GM18517 (cell line): ENCODE measurements at regions not wholly inside any gene's neighbourhood (a gene's known extent, or its start where the extent isn't known, plus 50 kb on each side); places are given as distances from the start of the nearest gene placed in this dataset.

ENCODE experiments used
- ATAC-seq: cut with Tn5 transposase; IDR thresholded peaks from one replicate; pipeline ENCODE4 v1.9.1; 2021; ENCODE audit warnings: mild to moderate bottlenecking, moderate library complexity; ENCODE audit not compliant: unreplicated experiment

DNA sequence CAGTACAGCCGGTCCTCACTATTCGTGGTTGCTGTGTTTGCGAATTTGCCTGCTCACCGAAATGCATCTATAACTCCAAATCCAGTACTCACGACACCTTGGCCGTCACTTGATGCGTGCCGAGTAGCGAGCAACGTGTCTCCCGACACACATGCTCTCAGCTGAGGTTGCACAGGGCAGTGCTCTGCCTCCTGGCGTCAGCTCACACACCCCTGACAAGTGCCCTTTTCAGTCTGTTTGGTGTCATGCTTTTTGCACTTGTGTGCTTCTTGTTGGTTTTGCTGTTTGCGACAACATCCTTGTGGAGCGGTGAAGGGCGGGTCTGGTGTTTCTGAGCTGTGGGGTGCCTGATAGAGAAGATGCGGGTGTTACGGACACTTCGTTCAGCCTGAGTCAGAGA lies 110.4 kb upstream of the RFLNA start:
- no peak for ATAC-seq

DNA sequence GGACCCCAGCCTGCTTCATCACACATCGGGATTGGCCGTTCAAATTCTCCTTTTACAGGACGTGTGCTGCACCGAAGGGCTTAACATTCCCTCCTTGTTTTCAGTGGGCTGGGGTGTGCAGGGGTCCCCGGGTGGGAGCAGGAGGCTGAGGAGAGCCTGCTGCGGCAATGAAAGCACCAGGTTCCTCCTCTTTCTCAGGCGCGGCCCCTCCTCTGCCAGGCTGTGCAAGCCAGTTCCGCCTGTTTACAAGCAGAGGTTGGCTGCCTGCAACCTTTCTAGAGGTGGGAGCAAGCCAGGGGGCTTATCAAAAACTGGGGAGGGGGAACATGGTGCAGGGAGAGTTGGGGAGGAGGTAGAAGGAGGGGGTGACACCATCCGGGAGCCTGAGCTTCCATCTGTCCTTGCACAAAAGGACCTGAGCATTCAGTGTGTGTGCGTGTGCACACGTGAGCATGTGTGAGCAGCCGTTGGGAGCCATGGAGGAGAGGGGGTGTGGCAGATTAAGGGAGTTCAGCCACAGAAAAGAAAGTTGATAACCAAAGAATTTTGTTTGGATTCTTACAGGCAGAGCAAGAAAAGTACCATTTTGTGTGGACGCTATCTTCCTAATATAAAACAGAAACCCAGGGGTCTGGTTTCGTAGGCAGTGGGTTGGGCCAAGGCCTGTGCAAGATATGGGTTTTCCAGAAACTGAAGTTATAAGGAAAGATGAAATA lies 108.8 kb upstream of the RFLNA start:
- ATAC-seq, result no peak

DNA sequence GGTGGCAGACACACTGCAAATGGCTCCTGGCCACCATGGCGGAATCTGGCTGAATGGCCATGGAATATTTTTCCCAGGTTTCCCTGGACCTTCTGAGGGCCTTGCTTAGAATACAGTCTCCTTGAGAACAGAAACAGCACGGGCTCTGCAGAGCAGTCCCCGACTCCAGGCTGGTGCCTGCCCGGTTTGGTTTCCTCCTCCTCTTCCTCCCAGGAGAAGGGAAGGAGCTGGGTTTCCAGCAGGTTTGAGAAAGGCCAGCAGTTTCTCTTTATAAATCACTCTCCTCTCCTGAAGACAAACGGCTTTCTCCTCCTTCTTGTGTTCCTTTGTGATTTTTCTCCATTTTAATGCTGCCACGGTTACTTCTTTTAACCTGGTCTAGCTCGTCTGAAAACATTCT lies 106.8 kb upstream of the RFLNA start:
- no peak for ATAC-seq

DNA sequence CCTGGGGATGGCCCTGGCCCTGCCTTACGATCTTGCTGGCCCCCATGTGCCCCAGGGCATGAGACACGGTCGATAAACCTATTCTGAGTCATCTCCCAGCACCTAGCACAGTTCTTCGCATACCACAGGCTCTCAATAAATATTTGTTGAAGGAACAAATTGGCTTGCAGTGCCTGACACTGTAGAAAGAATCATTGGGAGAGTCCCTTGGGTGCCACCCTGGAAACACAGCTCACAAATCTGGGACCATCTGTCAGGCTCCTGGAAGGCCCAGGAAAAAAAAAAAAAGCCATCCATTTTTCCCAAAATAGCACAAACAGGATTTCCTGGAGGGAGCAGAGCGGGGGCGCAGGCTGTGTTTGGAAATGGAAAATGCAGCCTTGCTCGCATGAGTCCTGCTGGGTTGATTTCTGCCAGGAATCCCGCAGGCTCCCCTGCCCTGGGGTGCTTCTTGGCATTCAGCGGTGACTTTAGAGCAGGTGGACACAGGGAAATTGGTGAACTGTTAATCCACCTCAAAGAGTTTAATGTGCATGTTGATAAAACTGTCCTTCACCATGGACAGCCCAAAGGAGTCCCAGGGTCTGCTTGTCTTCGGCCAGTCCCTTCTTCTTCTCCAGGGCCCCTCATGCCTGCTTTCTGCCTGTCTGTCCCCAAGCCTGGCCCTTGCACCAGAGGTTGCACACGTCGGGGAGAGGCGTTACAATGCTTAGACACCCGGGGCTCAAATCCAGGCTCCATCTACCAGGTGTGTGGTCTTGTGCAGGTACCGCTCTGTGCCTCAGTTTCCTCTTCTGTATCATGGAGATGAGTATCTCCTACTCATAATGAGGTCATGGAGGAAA lies 106.1 kb upstream of the RFLNA start:
- no peak for ATAC-seq

DNA sequence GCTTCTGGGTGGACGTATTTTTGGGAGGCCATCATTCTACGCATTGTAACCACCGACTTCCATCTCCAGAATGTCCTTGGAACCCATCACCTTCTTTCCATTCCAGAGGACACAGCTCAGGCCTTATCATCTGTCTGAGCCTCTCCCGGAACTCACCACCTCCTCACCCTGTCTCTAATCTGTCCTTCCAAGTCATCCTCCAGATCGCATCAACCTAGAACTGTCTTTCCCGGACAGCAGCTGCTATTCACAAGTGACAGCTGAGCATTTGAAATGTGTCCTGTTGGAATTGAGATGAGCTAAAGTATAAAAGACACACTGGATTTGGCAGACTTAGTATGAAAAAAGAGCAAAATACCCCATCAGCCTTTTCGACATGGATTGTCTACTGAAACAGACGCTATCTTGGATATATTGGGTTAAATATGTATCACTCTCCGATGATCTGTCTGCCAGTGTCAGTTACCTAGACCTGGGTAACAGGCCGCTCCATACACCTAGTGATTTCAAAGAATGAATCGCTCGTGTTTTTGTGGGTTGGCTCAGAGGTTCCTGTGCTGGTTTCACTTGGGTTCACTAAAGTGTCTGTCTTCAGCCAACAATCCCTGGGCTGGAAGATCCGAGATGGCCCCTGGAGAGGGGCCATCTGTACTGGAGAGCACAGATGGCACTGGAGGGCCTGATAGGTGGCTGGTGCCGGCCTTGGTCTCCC lies 104.4 kb upstream of the RFLNA start:
- ATAC-seq, result no peak

DNA sequence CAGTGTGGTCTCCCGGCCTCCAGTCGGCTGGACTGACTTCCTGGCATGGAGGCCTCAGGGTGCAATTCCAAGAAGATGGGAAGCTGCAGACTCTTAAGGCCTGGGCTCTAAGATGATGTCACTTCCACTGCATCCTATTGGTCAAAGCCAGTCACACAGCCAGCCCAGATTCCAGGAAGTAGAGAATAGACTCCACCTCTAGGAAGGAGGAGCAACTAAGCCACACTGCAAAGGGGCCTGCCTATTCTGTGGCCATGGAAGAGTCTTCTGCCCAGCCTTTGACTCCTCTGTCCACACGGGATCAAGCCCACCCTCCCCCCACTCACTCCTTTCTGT lies 103.9 kb upstream of the RFLNA start:
- no peak for ATAC-seq

DNA sequence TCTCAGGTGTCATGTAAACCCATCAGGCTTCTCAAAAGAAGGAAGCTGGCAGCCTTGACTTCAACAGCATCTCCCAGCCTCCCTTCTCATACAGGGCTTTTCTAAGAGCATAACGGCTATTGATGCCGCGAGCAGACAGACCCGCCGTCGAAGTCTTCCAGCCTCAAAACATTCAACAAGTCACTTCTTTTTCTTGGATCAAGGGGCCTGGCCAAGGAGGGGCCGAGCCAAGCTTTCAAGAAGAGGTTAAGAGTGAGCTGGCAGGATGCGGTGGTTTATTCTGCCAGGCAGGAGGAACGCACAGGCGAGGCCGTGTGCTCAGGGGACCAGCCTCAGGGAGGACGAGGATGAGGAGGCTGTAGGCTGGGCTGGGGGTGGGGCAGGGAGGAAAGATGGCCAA lies 102.9 kb upstream of the RFLNA start:
- ATAC-seq, result no peak

DNA sequence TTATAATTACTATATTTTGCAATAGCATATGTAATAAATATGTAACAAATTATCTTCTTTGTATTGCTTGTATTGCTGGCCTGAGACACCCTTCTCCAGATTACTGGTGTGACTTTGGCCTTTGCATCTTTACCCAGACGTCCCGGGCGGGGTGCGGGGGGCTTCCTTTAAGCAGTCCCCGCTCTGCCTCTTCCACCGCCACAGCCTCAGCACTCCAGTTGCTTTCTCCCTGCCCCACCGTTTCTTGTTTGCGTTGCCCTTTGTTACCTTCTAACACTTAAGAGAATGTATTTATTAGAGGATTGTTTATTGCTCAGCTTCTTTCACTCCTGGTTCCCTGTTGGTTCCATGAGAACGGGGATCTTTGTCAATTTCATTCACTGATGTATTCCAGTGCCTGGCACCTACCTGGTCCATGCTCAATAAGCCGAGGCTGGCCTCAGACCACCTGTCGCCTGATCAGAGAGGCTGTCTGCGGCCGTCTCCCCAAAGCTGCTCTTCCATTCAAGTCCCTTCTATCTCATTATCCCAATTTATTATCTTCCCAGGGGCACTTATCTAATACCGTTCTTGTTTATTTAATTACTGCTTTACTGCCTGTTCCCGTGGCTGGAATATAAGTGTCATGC lies 100.5 kb upstream of the RFLNA start:
- no peak for ATAC-seq

DNA sequence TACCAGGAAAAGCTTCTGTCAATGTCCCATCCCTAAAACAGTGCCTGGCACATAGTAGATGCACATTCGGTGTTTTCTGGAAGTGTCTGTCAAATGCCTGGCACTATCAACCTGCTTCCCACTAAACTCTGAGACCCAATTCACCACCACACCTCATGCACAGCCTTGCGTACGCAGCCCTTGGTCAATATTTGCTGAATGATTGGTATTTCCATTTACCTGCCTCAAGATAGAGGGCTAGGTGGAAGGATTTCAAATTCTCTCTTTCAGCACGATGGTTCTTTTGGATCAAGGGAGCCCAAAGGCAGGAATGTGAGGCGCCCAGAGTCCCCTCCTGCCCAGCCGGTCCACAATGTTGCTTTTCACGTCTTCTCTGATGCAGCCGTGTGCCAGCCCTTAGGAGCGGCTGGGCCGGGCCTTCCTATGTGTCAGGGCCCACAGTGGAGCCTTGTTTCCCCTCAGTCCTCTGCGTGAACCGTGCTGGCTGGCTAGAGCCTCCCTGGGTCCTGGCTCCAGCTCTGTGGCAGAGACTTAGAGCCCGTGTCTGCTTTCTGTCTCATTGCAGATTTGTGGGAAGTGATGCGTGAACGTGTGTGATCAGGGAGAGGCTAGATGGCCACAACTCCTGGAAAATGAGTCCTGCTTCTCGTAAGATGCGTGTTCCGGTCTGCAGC lies 99.9 kb upstream of the RFLNA start:
- no peak for ATAC-seq

DNA sequence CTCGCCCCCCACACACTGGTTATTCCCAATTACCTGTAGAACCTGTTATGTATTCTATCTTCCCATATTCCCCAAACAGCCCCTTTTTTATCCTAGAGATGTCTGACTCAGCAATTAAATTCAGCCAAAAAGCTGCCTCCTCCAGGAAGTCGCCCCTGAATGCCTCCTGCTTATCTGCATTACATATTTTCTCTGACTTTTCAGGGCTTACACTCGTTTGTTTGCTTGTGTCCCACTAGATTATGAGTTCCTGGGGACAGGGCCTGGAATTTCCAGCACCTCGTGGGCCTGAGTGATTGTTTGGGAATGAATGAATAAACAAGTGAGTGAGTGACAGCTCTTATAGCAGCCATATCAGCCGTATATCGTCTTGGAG lies 99.3 kb upstream of the RFLNA start:
- no peak for ATAC-seq

GRCh38 chr12:124196236-124196635 lies 98.7 kb upstream of the RFLNA start:
- ATAC-seq, result no peak

GRCh38 chr12:124201248-124201647 lies 93.6 kb upstream of the RFLNA start:
- ATAC-seq, result no peak

DNA sequence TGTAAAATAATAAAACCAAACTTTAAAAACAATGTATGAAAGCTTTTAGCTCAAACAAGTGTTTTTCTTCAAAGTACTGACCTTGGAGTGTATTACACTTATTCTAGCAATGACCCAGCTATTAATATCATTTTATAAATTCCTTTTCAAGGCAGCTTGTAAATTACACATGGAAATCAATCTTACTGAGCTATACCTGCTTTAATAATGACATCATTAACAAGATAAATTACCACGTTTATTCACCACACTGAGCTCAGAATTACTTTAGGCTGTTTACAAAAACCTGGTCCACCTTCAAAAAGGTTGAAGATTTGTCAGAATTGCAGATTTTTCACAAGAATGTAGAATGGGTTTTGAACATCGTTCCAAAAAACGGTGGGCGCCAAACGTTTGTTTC lies 91.7 kb upstream of the RFLNA start:
- no peak for ATAC-seq

- ATAC-seq, result no peak
Observed at GRCh38 chr12:124205405-124205804, 89.5 kb upstream of the RFLNA start.

- no peak for ATAC-seq
Observed at GRCh38 chr12:124207049-124207448, 87.8 kb upstream of the RFLNA start.

- no peak for ATAC-seq
Observed at GRCh38 chr12:124207617-124208016, 87.3 kb upstream of the RFLNA start.

- ATAC-seq, result no peak
Observed at GRCh38 chr12:124208489-124208888, 86.4 kb upstream of the RFLNA start.

DNA sequence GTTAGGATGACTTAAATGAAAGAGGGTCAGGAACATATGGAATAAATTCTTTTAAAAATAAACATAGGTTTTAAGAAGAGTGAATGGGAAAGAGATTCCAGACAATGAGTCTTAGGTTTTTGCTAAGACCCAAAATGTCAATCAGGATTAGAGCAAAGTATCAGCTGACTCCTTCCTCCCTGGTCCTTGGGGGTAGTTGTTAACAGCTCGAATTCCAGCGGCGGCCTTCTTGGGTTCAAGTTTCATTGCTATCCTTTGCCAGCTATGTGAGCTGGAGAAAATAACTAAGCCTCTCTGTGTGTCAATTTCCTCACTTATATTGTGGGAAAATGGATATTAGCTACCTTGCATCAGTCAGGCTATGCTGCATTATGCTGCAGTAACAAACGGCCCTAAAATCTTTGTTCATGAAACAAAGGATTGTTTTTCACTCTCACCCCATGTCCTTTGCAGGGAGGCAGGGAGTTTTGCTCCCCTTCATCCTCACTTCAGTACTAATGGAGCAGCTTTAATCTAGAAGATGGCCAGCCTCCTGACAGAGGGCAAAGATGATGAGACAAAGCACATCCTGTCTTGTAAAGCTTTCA lies 83.8 kb upstream of the RFLNA start:
- ATAC-seq, result no peak

GRCh38 chr12:124211753-124212152 lies 83.1 kb upstream of the RFLNA start:
- ATAC-seq, result no peak

DNA sequence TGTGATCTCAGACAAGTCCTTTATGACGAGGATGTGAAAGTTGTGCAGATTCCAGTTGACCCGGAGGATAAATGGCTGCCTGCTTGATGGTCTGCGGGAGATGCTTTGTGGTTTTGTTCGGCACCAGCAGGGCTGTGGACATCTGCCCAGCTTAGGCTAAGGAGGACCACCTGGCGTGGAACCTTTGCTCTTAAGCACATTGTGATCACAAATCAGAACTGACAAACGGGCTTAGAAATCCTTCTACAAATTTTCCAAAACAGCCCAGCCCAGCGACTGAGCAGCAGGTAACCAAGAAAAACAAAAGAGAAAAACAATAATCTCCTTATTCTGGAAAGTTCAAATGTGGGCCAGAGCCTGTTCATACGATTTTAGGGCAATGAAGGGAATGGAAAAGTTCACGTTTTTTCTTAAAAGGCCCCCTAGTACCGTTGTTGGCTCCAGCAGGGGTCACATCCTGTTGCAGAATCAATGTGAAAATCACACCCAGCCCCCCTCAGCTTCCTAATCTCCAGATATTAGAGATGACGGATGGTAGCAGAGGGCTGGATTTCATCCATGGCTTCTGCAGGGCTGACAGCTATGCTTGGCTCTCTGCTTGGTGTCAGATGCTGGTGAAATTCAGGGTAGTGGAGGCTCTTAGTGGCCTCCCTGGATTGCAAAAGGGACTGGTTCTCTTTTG lies 81.1 kb upstream of the RFLNA start:
- no peak for ATAC-seq
